Lower leg skin (tissue), 3 donors: ENCODE measurements at regions not wholly inside any gene's neighbourhood (a gene's known extent, or its start where the extent isn't known, plus 50 kb on each side); places are given as distances from the start of the nearest gene placed in this dataset.

ENCODE experiments used
- POLR2A ChIP-seq, 2 donors: fragments of 450-650 bp; IDR thresholded peaks; one replicate each; pipeline ENCODE4 v1.6.1; 2016 to 2017; ENCODE audit warnings: antibody characterized with exemption in 2 of 2, mild to moderate bottlenecking in 1 of 2, moderate library complexity in 1 of 2
- TF ChIP-seq, protein P1 (sequence below), 3 donors: fragments of 450-650 bp; IDR thresholded peaks; one replicate each; pipeline ENCODE4 v1.5.1; 2016; ENCODE audit warnings: antibody characterized with exemption in 3 of 3, mild to moderate bottlenecking in 3 of 3, moderate library complexity in 2 of 3

GRCh38 chr4:36000941-36001557 is 243.3 kb downstream of the ARAP2 start:
- TF ChIP-seq, protein P1, sequence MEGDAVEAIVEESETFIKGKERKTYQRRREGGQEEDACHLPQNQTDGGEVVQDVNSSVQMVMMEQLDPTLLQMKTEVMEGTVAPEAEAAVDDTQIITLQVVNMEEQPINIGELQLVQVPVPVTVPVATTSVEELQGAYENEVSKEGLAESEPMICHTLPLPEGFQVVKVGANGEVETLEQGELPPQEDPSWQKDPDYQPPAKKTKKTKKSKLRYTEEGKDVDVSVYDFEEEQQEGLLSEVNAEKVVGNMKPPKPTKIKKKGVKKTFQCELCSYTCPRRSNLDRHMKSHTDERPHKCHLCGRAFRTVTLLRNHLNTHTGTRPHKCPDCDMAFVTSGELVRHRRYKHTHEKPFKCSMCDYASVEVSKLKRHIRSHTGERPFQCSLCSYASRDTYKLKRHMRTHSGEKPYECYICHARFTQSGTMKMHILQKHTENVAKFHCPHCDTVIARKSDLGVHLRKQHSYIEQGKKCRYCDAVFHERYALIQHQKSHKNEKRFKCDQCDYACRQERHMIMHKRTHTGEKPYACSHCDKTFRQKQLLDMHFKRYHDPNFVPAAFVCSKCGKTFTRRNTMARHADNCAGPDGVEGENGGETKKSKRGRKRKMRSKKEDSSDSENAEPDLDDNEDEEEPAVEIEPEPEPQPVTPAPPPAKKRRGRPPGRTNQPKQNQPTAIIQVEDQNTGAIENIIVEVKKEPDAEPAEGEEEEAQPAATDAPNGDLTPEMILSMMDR (IDR thresholded peaks at IDR 0.05): no peak
- no peak for TF ChIP-seq POLR2A (IDR thresholded peaks at IDR 0.05)
